Activated T-helper 1 cell treated with Interleukin-2 at 50 U/mL for 16 hours (primary cell): ENCODE measurements at regions not wholly inside any gene's neighbourhood (a gene's known extent, or its start where the extent isn't known, plus 50 kb on each side); places are given as distances from the start of the nearest gene placed in this dataset.

Experiments used
- DNase-seq: peaks from one replicate; pipeline ENCODE4 v3.0.0-alpha.2; 2020; ENCODE audit warnings: low read depth

- DNase-seq, result no peak
These were observed 1044.8 kb downstream of the DTWD2 start for GRCh38 chr5:117943541-117943940.

- DNase-seq, result no peak
These were observed 1045.4 kb downstream of the DTWD2 start for GRCh38 chr5:117942861-117943519.

DNA sequence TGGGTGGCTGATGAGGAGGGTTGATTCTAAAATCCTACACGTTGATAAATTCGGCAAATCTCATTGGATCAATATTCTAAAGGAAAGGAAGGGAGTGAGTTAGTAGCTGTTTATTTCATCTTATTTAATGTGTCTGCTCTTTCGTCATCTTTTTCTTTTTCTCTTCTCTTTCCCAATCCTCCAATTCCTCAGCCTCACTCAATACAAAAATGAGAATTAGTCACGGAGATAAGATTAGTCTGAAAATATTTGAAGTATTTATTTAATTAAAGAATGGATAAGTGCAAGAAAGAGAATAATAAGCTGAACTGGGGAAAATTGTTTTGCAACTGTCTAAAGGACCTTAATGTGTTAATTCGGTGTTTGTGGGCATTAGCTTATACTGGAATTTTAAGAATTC, 1095.1 kb downstream of the DTWD2 start:
- no peak for DNase-seq

DNA sequence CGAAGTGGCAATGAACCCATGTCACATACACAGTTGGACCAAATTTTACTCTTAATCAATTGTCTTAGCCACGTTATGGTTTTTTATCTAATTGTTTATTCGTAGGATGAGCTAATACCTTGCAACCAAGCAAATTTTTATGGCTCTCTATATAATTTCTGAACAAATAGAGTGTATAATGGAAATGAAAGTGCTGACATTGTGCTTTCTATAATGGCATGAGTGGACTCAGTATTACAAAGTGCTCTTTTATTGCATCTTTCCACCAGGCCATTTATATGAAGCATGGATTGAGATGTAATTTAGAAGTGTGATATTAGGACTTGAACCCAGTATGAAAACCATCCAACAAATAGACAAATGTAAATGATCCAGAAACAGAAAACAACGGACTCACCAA, 1096.0 kb downstream of the DTWD2 start:
- no peak for DNase-seq

GRCh38 chr5:117889596-117889995, 1098.8 kb downstream of the DTWD2 start:
- DNase-seq, result no peak

- DNase-seq, result no peak
These were observed 1099.7 kb downstream of the DTWD2 start for GRCh38 chr5:117888688-117889087.

GRCh38 chr5:117881426-117882230, 1106.7 kb downstream of the DTWD2 start:
- DNase-seq, result no peak

DNA sequence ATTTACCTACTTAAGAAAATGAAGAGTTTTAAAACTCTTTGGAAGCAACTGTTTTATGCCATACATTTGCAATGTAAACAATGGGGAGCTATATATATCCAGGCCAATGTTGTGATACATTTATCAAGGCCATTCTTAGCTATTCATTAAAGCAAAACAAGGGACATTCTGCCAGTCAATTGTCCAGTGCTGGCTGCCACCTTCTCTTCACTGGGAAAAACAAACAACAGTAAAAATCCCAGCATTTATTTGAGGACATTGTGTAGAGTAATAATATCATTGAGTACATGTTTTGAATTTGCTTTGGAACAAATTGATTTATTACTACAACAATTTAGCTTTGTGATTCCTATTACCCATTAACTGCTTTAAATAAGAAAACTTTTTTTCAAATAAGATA, 1107.4 kb downstream of the DTWD2 start:
- DNase-seq, result no peak

DNA sequence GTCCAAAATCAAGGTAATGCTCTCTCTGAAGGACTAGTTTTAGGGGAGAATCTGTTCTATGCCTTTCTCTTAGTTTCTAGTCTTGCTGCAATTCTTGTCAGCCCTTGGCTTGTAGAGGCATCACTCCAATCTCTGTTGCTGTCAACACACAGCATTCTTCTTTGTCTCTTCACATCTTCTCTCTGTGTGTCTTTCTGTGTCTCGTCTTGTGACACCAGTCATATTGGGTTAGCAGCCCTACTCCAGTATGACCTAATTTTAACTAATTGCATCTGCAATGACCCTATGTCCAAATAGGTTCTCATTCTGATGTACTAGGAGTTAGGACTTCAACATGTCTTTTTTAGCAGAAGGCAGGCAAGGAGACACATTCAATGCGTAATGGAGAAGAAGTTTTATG, 1110.6 kb downstream of the DTWD2 start:
- DNase-seq, result no peak

GRCh38 chr5:117872798-117873368, 1115.5 kb downstream of the DTWD2 start:
- no peak for DNase-seq

GRCh38 chr5:117869596-117869995, 1118.8 kb downstream of the DTWD2 start:
- DNase-seq, result no peak

- DNase-seq, result no peak
These were observed 1124.6 kb downstream of the DTWD2 start for GRCh38 chr5:117863586-117864296.

GRCh38 chr5:117860550-117860949, 1127.8 kb downstream of the DTWD2 start:
- no peak for DNase-seq

DNA sequence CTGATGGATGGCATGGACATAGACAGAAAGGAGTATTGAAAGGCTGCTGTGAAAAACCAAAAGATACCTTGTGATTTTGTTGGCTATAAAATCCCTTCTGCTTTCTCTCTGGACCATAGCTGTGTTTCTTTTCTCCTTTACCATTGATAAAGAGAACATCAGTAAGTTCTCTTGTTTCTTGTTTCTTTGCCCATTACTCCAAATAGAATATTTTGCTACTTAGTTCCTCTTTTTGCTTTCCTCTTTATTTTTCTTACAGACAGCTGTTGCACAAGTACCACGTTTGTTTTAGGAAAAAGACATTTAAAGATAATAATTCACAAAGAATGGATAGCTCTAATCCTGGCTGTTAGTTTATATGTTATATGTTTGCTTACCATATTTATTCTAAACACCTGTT, 1129.2 kb downstream of the DTWD2 start:
- DNase-seq, result no peak

GRCh38 chr5:117856713-117857112, 1131.6 kb downstream of the DTWD2 start:
- DNase-seq, result no peak

DNA sequence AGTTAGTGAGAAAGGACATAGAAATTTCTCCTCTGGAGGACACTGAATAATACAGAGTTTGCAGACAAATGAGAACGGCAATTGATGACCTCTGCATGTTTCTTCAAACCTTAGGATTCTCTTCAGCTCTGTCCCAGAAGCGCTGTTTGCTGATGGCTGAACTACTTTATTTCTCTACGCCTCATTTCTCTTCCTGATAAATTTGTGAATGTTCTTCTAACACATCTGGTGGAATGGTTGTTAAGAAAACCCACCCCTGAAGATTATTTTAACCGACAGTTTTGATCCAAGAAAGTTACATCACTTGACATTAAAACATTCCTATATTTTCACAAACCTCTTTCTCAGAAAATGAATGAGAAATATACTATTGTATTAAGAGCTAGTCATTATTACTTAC, 1150.6 kb downstream of the DTWD2 start:
- DNase-seq, result no peak

DNA sequence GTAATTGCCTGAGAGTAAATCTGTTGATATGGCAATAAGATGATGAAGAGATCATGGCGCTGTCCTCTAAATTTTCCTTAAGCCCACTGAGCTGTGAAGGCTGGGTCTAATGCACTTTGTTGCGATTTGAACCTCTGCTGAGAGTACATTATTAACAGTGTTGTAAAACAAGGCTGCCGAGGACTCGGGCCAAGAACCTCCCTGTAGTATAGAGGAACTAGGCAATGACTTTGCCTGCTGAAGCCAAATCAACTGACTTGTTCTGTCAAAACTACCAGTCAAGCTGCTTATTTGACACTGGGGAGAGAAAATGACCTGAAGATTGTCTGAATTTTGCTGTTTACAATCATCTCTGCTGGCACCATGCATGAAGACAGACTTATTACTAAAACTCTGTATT, 1154.7 kb downstream of the DTWD2 start:
- no peak for DNase-seq

- DNase-seq, result no peak
These were observed 1158.7 kb downstream of the DTWD2 start for GRCh38 chr5:117829646-117830045.

GRCh38 chr5:117813850-117814249, 1174.5 kb downstream of the DTWD2 start:
- no peak for DNase-seq

DNA sequence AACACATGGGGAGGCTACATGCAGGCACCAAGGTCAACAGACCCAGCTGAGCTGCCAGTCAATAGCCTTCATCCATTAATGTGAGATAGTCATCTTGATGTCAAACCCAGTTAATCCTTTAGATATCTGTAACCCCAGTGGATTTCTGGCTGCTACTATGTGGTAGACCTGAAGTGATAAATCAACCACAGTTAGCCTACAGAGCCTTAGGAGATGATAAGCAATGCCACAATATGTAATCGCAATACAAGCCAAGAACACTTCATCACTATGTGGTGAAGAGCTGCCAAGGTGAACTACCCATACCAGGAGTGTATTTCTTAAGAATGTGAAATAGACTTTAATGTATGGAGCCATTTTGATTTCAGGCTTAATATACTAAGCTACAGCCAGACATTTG, 1175.5 kb downstream of the DTWD2 start:
- no peak for DNase-seq

- no peak for DNase-seq
These were observed 1179.1 kb downstream of the DTWD2 start for GRCh38 chr5:117809251-117809650.

GRCh38 chr5:117805058-117805457, 1183.3 kb downstream of the DTWD2 start:
- DNase-seq, result no peak

GRCh38 chr5:117803533-117803932, 1184.8 kb downstream of the DTWD2 start:
- DNase-seq, result no peak
